Activated naive CD8-positive, alpha-beta T cell treated with anti-CD3 and anti-CD28 coated beads for 36 hours (primary cell): ENCODE measurements at regions not wholly inside any gene's neighbourhood (a gene's known extent, or its start where the extent isn't known, plus 50 kb on each side); places are given as distances from the start of the nearest gene placed in this dataset.

ENCODE experiments used
- DNase-seq: peaks from one replicate; pipeline ENCODE4 v3.0.0; 2021
- H3K27ac Mint-ChIP-seq: one replicate; pipeline ENCODE4 v1.8.0; 2022; ENCODE audit warnings: mild to moderate bottlenecking, moderate library complexity, mixed read lengths
- H3K27me3 Mint-ChIP-seq: one replicate; pipeline ENCODE4 v1.8.0; 2022; ENCODE audit warnings: mild to moderate bottlenecking, mixed read lengths
- H3K36me3 Mint-ChIP-seq: one replicate; pipeline ENCODE4 v1.8.0; 2021; ENCODE audit warnings: mild to moderate bottlenecking, mixed read lengths
- H3K4me1 Mint-ChIP-seq: one replicate; pipeline ENCODE4 v1.8.0; 2021; ENCODE audit warnings: mixed read lengths
- H3K4me3 Mint-ChIP-seq: one replicate; pipeline ENCODE4 v1.8.0; 2022; ENCODE audit warnings: mild to moderate bottlenecking, moderate library complexity, mixed read lengths
- H3K9me3 Mint-ChIP-seq: one replicate; pipeline ENCODE4 v1.8.0; 2022; ENCODE audit warnings: mixed read lengths

GRCh38 chr10:121420006-121420405 lies 178.2 kb downstream of the FGFR2 start:
- no peaks in the 10 kb centered on the region for H3K4me1 Mint-ChIP-seq
- H3K27me3 Mint-ChIP-seq = no peaks in the 10 kb centered on the region
- no peak for DNase-seq
- no peak overlapping the region for H3K4me3 Mint-ChIP-seq
- H3K27ac Mint-ChIP-seq = no peak overlapping the region
- H3K9me3 Mint-ChIP-seq = no peaks in the 10 kb centered on the region
- no peaks in the 10 kb centered on the region for H3K36me3 Mint-ChIP-seq

- Mint-ChIP-seq H3K27ac (no peak overlapping the region), H3K9me3 (no peaks in the 10 kb centered on the region), H3K4me3 (no peak overlapping the region), H3K27me3 (no peaks in the 10 kb centered on the region), H3K36me3 (no peaks in the 10 kb centered on the region), H3K4me1 (no peaks in the 10 kb centered on the region)
- DNase-seq = no peak
Measured at GRCh38 chr10:121422096-121422495, 176.1 kb downstream of the FGFR2 start.

GRCh38 chr10:121425623-121426022 lies 172.6 kb downstream of the FGFR2 start:
- Mint-ChIP-seq H3K36me3 (no peaks in the 10 kb centered on the region), H3K9me3 (no peaks in the 10 kb centered on the region), H3K27ac (no peak overlapping the region), H3K27me3 (no peaks in the 10 kb centered on the region), H3K4me1 (no peaks in the 10 kb centered on the region), H3K4me3 (no peak overlapping the region)
- DNase-seq = no peak

- H3K4me3 Mint-ChIP-seq = no peak overlapping the region
- DNase-seq = no peak
- no peaks in the 10 kb centered on the region for H3K27me3 Mint-ChIP-seq
- H3K36me3 Mint-ChIP-seq = no peaks in the 10 kb centered on the region
- H3K9me3 Mint-ChIP-seq = no peaks in the 10 kb centered on the region
- no peak overlapping the region for H3K27ac Mint-ChIP-seq
- no peaks in the 10 kb centered on the region for H3K4me1 Mint-ChIP-seq
Measured at GRCh38 chr10:121426307-121426706, 171.9 kb downstream of the FGFR2 start.
